ENCODE measurements at regions not wholly inside any gene's neighbourhood (a gene's known extent, or its start where the extent isn't known, plus 50 kb on each side); places are given as distances from the start of the nearest gene placed in this dataset.
"Not testable (repeated sequence)": the region's sequence is repeated elsewhere in the genome, so short reads cannot be mapped to it uniquely, and the experiment has no call there.

DNA sequence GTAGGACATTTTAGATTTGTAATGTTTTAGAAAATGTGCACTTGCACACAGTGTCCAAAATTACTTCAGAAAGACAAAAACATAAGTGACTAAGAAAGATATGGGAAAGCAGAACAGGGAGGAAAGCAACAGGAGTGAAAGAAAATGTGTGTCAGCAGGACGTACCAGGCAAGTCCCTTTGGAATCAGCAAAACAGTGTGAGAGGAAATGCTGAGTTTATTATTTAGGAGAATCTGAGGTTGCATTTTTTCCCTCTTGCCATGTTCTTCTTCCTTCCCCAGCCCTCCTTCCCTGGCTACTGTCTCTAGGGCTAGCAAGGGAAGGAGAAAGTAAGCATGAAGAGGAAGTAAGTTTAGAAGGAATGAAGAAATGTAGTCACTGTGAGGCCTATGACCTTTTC lies 67.7 kb upstream of the CD163 start:
- no peaks in the 10 kb centered on the region for H4K20me1 ChIP-seq (ENCODE audit: control insufficient read depth, insufficient read depth, low read depth, low read length)

DNA sequence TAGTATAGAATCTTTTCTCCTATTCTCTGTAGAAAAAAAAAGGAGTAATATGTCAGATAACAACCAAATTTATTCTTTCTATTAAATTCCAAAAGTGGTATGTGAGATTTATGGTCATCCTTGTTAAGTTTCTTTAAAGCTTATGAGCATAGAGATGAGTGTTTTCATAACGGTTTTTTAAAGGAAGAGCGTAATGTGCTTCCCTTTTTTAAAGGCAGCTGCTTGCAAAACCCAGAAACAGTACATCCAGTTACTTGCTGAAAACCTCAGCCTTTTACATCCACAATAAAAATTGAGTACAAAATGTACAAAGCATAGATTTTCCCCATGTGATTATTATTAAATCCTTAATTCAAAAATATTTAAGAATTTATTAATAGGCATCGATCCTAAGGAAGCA lies 53.6 kb upstream of the CD163 start:
- Histone ChIP-seq H3K4me2 (ENCODE audit: low read length) (no peak overlapping the region), H3K27ac (ENCODE audit: low read depth, low read length) (no peak overlapping the region), H3K79me2 (ENCODE audit: control insufficient read depth, low read length) (no peaks in the 10 kb centered on the region), H3K36me3 (ENCODE audit: control insufficient read depth, low read length) (no peaks in the 10 kb centered on the region), H3K9me2 (replicated peaks; ENCODE audit: control insufficient read depth, low read length) (no peaks in the 10 kb centered on the region), H3K9me3 (ENCODE audit: control insufficient read depth, insufficient read depth, low read length) (no peaks in the 10 kb centered on the region), H3K4me1 (ENCODE audit: control insufficient read depth, low read length) (no peaks in the 10 kb centered on the region), H4K20me1 (ENCODE audit: control insufficient read depth, insufficient read depth, low read depth, low read length) (no peaks in the 10 kb centered on the region), H3K27me3 (ENCODE audit: control insufficient read depth, low read length) (no peaks in the 10 kb centered on the region), H3K4me3 (ENCODE audit: low read length) (no peak overlapping the region), H3F3A (ENCODE audit: control insufficient read depth, insufficient read depth) (no peaks in the 10 kb centered on the region)
- TF ChIP-seq EZH2phosphoT487 (IDR thresholded peaks at IDR 0.05; ENCODE audit: borderline replicate concordance, low read length) (no peak), CTCF (IDR thresholded peaks at IDR 0.05; ENCODE audit: low read depth, low read length, poor library complexity, severe bottlenecking) (no peak)

More for the DNA sequence above, 67.7 kb upstream of the CD163 start:
- H3K9me2 ChIP-seq (replicated peaks; ENCODE audit: control insufficient read depth, low read length), result no peaks in the 10 kb centered on the region
- no peak overlapping the region for H3K4me2 ChIP-seq (ENCODE audit: low read length)
- H3K27me3 ChIP-seq (ENCODE audit: control insufficient read depth, low read length), result no peaks in the 10 kb centered on the region
- no peaks in the 10 kb centered on the region for H3K79me2 ChIP-seq (ENCODE audit: control insufficient read depth, low read length)
- H3K36me3 ChIP-seq (ENCODE audit: control insufficient read depth, low read length), result no peaks in the 10 kb centered on the region
- TF ChIP-seq EZH2phosphoT487 (IDR thresholded peaks at IDR 0.05; ENCODE audit: borderline replicate concordance, low read length), result no peak
- no peak for TF ChIP-seq CTCF (IDR thresholded peaks at IDR 0.05; ENCODE audit: low read depth, low read length, poor library complexity, severe bottlenecking)
- no peaks in the 10 kb centered on the region for H3K9me3 ChIP-seq (ENCODE audit: control insufficient read depth, insufficient read depth, low read length)
- no peak overlapping the region for H3K4me3 ChIP-seq (ENCODE audit: low read length)
- no peak overlapping the region for H3K27ac ChIP-seq (ENCODE audit: low read depth, low read length)
- no peaks in the 10 kb centered on the region for H3F3A ChIP-seq (ENCODE audit: control insufficient read depth, insufficient read depth)
- no peaks in the 10 kb centered on the region for H3K4me1 ChIP-seq (ENCODE audit: control insufficient read depth, low read length)

- Histone ChIP-seq H4K20me1 (ENCODE audit: control insufficient read depth, insufficient read depth, low read depth, low read length) (no peaks in the 10 kb centered on the region), H3F3A (ENCODE audit: control insufficient read depth, insufficient read depth) (no peaks in the 10 kb centered on the region), H3K27me3 (ENCODE audit: control insufficient read depth, low read length) (no peaks in the 10 kb centered on the region), H3K79me2 (ENCODE audit: control insufficient read depth, low read length) (no peaks in the 10 kb centered on the region), H3K4me1 (ENCODE audit: control insufficient read depth, low read length) (no peaks in the 10 kb centered on the region), H3K9me3 (ENCODE audit: control insufficient read depth, insufficient read depth, low read length) (no peaks in the 10 kb centered on the region), H3K27ac (ENCODE audit: low read depth, low read length) (no peak overlapping the region), H3K4me3 (ENCODE audit: low read length) (no peak overlapping the region), H3K4me2 (ENCODE audit: low read length) (no peak overlapping the region), H3K36me3 (ENCODE audit: control insufficient read depth, low read length) (no peaks in the 10 kb centered on the region), H3K9me2 (replicated peaks; ENCODE audit: control insufficient read depth, low read length) (no peaks in the 10 kb centered on the region)
- no peak for TF ChIP-seq CTCF (IDR thresholded peaks at IDR 0.05; ENCODE audit: low read depth, low read length, poor library complexity, severe bottlenecking)
Observed at GRCh38 chr12:7555752-7556151, 52.2 kb upstream of the CD163 start.

GRCh38 chr12:7554831-7555230 lies 51.3 kb upstream of the CD163 start:
- not testable (repeated sequence) for H3K9me2 ChIP-seq (replicated peaks; ENCODE audit: control insufficient read depth, low read length); H3K4me3 ChIP-seq (ENCODE audit: low read length); H3K27me3 ChIP-seq (ENCODE audit: control insufficient read depth, low read length); H3K27ac ChIP-seq (ENCODE audit: low read depth, low read length); H3K79me2 ChIP-seq (ENCODE audit: control insufficient read depth, low read length); H3K9me3 ChIP-seq (ENCODE audit: control insufficient read depth, insufficient read depth, low read length); H3F3A ChIP-seq (ENCODE audit: control insufficient read depth, insufficient read depth); H3K4me1 ChIP-seq (ENCODE audit: control insufficient read depth, low read length); H3K36me3 ChIP-seq (ENCODE audit: control insufficient read depth, low read length); H4K20me1 ChIP-seq (ENCODE audit: control insufficient read depth, insufficient read depth, low read depth, low read length); H3K4me2 ChIP-seq (ENCODE audit: low read length)
